Activated effector memory CD4-positive, alpha-beta T cell treated with anti-CD3 and anti-CD28 coated beads, Interleukin-2, amount 50 U/mL, for 16 hours (primary cell): ENCODE measurements at regions not wholly inside any gene's neighbourhood (a gene's known extent, or its start where the extent isn't known, plus 50 kb on each side); places are given as distances from the start of the nearest gene placed in this dataset.

Experiments used
- DNase-seq: peaks from one replicate; pipeline ENCODE4 v3.0.0-alpha.2; 2020

- no peak for DNase-seq
Measured at GRCh38 chr15:70342554-70343548, 245.1 kb upstream of the TLE3 start.

- no peak for DNase-seq
Measured at GRCh38 chr15:70342141-70342540, 244.4 kb upstream of the TLE3 start.

- DNase-seq, result no peak
Measured at GRCh38 chr15:70341566-70341965, 243.8 kb upstream of the TLE3 start.

GRCh38 chr15:70340494-70340870 is 242.8 kb upstream of the TLE3 start:
- no peak for DNase-seq

GRCh38 chr15:70339571-70340493 is 242.1 kb upstream of the TLE3 start:
- DNase-seq, result no peak

- DNase-seq, result no peak
Measured at GRCh38 chr15:70337277-70338186, 239.8 kb upstream of the TLE3 start.

GRCh38 chr15:70336425-70337009 is 238.8 kb upstream of the TLE3 start:
- DNase-seq, result no peak

GRCh38 chr15:70334286-70334685 is 236.6 kb upstream of the TLE3 start:
- no peak for DNase-seq

GRCh38 chr15:70329179-70329578 is 231.5 kb upstream of the TLE3 start:
- no peak for DNase-seq

- DNase-seq, result no peak
Measured at GRCh38 chr15:70328679-70329115, 231.0 kb upstream of the TLE3 start.

GRCh38 chr15:70327856-70328678 is 230.3 kb upstream of the TLE3 start:
- no peak for DNase-seq

GRCh38 chr15:70327328-70327855 is 229.7 kb upstream of the TLE3 start:
- DNase-seq, result no peak

- DNase-seq, result no peak
Measured at GRCh38 chr15:70324001-70324974, 226.6 kb upstream of the TLE3 start.

- DNase-seq, result no peak
Measured at GRCh38 chr15:70323111-70323851, 225.6 kb upstream of the TLE3 start.

GRCh38 chr15:70322051-70322668 is 224.4 kb upstream of the TLE3 start:
- DNase-seq, result no peak

- no peak for DNase-seq
Measured at GRCh38 chr15:70321172-70321819, 223.6 kb upstream of the TLE3 start.

GRCh38 chr15:70320482-70320881 is 222.8 kb upstream of the TLE3 start:
- DNase-seq, result no peak

- DNase-seq, result no peak
Measured at GRCh38 chr15:70320077-70320476, 222.4 kb upstream of the TLE3 start.
